HL-60 (cell line): ENCODE measurements at regions not wholly inside any gene's neighbourhood (a gene's known extent, or its start where the extent isn't known, plus 50 kb on each side); places are given as distances from the start of the nearest gene placed in this dataset.

Experiments used
- POLR2AphosphoS5 ChIP-seq: IDR thresholded peaks from 2 replicates; pipeline ENCODE4 v1.6.1; 2012; ENCODE audit warnings: low read depth
- TF ChIP-seq, protein P1 (sequence below): IDR thresholded peaks from one replicate; pipeline ENCODE4 v1.5.1; 2011; ENCODE audit warnings: low read length, control low read depth, inconsistent platforms; ENCODE audit not compliant: insufficient read depth

DNA sequence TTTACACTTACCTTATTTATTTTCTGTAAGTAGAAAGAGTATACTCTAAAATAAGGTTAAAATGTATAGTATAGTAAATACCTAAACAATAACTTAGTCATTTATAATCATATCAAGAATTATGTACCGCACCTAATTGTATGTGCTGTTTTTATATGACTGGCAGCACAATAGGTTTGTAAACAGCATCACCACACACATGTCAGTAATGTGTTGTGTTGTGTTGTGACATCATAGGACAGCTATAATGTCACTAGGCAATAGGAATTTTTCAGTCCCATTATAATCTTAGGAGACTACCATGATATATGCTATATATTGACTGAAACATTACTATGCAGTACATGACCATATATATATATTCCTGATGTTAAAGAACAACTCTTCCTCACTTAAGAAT lies 99.9 kb upstream of the CNTN4 start:
- TF ChIP-seq, protein P1, sequence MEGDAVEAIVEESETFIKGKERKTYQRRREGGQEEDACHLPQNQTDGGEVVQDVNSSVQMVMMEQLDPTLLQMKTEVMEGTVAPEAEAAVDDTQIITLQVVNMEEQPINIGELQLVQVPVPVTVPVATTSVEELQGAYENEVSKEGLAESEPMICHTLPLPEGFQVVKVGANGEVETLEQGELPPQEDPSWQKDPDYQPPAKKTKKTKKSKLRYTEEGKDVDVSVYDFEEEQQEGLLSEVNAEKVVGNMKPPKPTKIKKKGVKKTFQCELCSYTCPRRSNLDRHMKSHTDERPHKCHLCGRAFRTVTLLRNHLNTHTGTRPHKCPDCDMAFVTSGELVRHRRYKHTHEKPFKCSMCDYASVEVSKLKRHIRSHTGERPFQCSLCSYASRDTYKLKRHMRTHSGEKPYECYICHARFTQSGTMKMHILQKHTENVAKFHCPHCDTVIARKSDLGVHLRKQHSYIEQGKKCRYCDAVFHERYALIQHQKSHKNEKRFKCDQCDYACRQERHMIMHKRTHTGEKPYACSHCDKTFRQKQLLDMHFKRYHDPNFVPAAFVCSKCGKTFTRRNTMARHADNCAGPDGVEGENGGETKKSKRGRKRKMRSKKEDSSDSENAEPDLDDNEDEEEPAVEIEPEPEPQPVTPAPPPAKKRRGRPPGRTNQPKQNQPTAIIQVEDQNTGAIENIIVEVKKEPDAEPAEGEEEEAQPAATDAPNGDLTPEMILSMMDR = no peak
- no peak for TF ChIP-seq POLR2AphosphoS5
